Stimulated activated memory B cell treated with anti-CD40 and anti-IgM and Interleukin-4, amounts not matched to agents 10 μg/mL and 1 μg/mL and 100 μg/mL, for 72 hours (primary cell): ENCODE measurements at regions not wholly inside any gene's neighbourhood (a gene's known extent, or its start where the extent isn't known, plus 50 kb on each side); places are given as distances from the start of the nearest gene placed in this dataset.

Source experiments
- ATAC-seq: fragments of 150-1000 bp; cut with Tn5 transposase; 2 replicates; pipeline ENCODE4 v1.10.0; 2021
- H3K27ac Mint-ChIP-seq: one replicate; pipeline ENCODE4 v1.8.0; 2022; ENCODE audit warnings: mild to moderate bottlenecking, mixed read lengths
- H3K27me3 Mint-ChIP-seq: one replicate; pipeline ENCODE4 v1.8.0; 2022; ENCODE audit warnings: mixed read lengths
- H3K36me3 Mint-ChIP-seq: one replicate; pipeline ENCODE4 v1.8.0; 2022; ENCODE audit warnings: mixed read lengths
- H3K4me1 Mint-ChIP-seq: one replicate; pipeline ENCODE4 v1.8.0; 2022; ENCODE audit warnings: mixed read lengths
- H3K4me3 Mint-ChIP-seq: one replicate; pipeline ENCODE4 v1.8.0; 2022; ENCODE audit warnings: mild to moderate bottlenecking, moderate library complexity, mixed read lengths
- H3K9me3 Mint-ChIP-seq: one replicate; pipeline ENCODE4 v1.8.0; 2022; ENCODE audit warnings: mixed read lengths

DNA sequence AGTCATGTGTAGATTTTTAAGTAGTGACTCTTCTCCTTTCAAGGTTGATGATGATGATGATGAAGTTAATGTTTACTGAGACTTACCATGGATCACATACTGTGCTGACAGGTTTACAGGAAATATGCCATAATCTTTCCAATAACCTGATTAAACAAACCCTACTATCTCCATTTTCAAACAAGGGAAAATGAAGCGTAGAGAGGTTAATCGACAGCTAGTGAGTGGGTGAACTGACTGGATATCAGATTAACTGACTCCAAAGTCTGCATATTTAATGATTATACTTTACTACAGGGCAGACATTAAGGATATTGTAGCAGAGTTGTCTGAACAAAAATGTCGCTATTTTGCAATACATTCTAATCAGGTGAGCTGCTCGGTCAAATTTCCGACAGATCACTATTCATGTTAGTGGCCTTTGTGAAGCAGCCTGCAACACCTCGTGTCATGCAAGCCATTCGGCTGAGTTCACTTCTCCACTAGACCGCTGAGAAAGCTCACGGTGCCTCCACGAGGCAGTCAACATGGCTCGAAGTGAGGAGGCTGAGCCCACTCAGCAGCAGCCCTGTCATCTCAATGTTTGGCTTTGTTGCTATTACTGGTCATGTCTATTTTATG lies 264.2 kb downstream of the NFKBIZ start:
- peak overlapping the region; percentile 22 for H3K27ac Mint-ChIP-seq
- no peaks in the 10 kb centered on the region for H3K36me3 Mint-ChIP-seq
- H3K4me3 Mint-ChIP-seq = no peak overlapping the region
- no peak for ATAC-seq
- peaks cover 2% of the 10 kb centered on the region for H3K9me3 Mint-ChIP-seq
- no peaks in the 10 kb centered on the region for H3K4me1 Mint-ChIP-seq
- no peaks in the 10 kb centered on the region for H3K27me3 Mint-ChIP-seq

DNA sequence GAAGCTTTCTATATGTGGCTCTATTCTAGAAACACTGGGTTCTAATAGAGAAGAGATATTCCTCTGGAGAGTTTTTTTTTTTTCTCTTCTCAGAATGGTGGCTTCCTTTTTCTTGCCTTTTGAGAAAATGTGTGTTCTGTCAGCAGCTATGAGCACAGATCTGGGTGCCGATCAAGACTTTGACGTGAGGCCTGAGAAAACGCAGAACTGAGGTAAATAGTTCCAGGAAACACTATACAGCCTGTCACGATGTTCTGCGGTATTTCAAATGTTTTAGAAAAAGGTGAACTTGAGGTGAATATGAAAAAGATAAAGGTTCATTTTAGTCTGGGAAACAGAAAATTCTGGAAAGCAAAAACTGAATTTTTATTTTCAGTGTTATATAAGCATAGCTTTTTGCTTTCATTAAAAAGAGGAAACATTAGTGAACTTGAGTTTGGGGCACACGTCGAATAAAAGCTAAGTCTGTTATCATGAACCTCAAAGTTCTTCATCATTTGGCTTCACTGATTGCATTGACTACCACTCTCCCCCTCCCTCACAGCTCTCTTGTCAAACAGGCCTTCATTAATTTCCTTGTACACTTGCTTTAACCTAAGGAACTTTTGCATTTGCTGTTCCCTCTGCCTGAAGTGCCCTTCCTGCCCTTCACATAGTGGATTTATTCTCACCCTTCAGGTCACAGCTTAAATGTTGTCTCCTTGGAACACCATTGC lies 265.1 kb downstream of the NFKBIZ start:
- H3K27ac Mint-ChIP-seq = peak overlapping the region; percentile 5
- ATAC-seq = no peak
- no peaks in the 10 kb centered on the region for H3K36me3 Mint-ChIP-seq
- peaks cover 2% of the 10 kb centered on the region for H3K9me3 Mint-ChIP-seq
- no peaks in the 10 kb centered on the region for H3K4me1 Mint-ChIP-seq
- H3K4me3 Mint-ChIP-seq = no peak overlapping the region
- no peaks in the 10 kb centered on the region for H3K27me3 Mint-ChIP-seq

DNA sequence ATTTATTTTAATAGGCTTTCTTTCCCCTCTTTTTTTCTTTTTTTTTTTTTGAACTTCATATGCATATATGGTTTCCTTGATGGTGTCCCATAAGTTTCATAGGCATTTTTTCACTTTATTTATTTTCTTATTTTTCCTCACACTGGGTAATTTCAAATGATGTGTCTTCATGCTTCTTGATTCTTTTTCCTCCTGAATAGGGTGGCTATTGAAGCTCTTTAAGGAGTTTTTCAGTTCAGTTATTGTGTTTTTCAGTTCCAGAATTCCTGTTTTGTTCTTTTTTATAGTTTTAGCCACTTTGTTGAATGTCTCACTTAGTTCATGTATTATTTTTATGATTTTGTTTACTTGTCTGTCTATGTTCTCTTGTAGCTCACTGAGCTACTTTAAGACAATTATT lies 273.2 kb downstream of the NFKBIZ start:
- H3K9me3 Mint-ChIP-seq = peaks cover 19% of the 10 kb centered on the region
- H3K27ac Mint-ChIP-seq = no peak overlapping the region
- peaks cover 19% of the 10 kb centered on the region for H3K36me3 Mint-ChIP-seq
- no peaks in the 10 kb centered on the region for H3K4me1 Mint-ChIP-seq
- H3K27me3 Mint-ChIP-seq = no peaks in the 10 kb centered on the region
- no peak overlapping the region for H3K4me3 Mint-ChIP-seq
- ATAC-seq = no peak

DNA sequence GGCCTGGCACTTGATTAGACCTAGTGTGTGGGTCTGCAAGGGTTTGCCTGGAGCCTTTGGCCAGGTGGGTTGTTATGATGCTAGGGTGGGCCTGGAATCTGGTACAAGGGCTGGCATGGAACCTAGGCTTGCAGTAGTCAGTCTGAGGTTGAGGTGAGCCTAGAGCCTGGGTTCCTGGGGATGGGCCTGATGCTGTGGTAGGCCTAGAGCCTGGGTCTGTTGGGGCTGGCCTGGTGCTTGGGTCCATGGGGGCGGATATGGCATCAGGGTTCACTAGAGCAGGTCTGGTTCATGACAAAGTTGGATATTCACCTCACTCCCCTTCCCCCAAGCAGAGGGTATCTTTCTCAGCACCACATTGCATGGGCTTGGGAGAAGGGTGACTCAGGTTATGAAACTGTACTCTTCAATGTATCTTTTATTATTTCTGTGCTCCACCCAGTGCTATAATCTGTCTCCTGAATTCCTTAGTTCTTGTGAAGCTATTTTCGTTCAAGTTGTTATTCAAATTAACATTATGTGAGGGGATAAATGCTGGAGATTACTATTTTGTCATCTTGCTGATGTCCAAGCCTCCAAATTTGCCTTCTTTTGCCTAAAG lies 274.4 kb downstream of the NFKBIZ start:
- peaks cover 19% of the 10 kb centered on the region for H3K36me3 Mint-ChIP-seq
- peaks cover 19% of the 10 kb centered on the region for H3K9me3 Mint-ChIP-seq
- ATAC-seq = no peak
- H3K4me3 Mint-ChIP-seq = no peak overlapping the region
- H3K27me3 Mint-ChIP-seq = no peaks in the 10 kb centered on the region
- no peaks in the 10 kb centered on the region for H3K4me1 Mint-ChIP-seq
- H3K27ac Mint-ChIP-seq = no peak overlapping the region

DNA sequence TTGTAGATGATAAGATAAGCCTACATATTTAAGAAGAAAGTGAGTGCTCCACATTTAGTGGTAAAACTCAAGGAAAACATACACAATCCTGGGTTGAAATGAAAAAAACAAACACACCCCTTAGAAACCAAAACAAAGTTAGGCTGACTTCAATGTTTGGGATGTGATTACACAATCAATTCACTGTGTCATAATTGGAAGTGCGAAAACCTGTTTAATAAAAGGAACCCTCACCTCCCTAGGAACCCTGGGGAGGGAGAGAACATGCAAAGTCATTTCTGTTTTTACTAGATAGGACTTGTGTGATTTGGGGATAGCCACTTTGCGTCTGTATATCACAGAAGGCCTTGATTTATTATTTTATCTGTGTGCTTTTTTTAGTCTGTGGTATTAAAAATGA lies 275.0 kb downstream of the NFKBIZ start:
- no peaks in the 10 kb centered on the region for H3K4me1 Mint-ChIP-seq

DNA sequence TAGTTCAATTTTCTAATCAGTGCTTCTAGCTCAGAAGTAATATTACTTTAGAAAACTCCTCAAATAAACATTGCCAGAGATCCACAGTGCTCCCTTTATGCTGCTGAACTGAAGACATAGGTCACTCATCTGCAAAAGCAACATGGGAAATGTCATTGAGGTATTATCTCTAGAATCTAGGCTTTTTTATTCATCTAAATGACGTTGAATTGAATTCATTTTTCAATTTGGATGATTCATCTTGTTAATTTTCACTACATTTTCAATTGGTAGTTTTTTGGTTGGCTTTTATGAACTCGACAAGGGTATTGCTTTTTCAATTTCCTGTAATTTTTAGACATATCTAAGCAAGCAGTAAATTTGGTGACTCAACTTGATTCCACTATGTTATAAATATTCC lies 275.4 kb downstream of the NFKBIZ start:
- no peak for ATAC-seq
- H3K9me3 Mint-ChIP-seq = peaks cover 19% of the 10 kb centered on the region
- peaks cover 19% of the 10 kb centered on the region for H3K36me3 Mint-ChIP-seq
- H3K4me3 Mint-ChIP-seq = no peak overlapping the region
- no peaks in the 10 kb centered on the region for H3K27me3 Mint-ChIP-seq
- H3K27ac Mint-ChIP-seq = no peak overlapping the region
- H3K4me1 Mint-ChIP-seq = no peaks in the 10 kb centered on the region

More for the DNA sequence above, 275.0 kb downstream of the NFKBIZ start:
- Mint-ChIP-seq H3K27ac (no peak overlapping the region), H3K36me3 (peaks cover 19% of the 10 kb centered on the region), H3K4me3 (no peak overlapping the region), H3K9me3 (peaks cover 19% of the 10 kb centered on the region), H3K27me3 (no peaks in the 10 kb centered on the region)
- ATAC-seq = no peak

DNA sequence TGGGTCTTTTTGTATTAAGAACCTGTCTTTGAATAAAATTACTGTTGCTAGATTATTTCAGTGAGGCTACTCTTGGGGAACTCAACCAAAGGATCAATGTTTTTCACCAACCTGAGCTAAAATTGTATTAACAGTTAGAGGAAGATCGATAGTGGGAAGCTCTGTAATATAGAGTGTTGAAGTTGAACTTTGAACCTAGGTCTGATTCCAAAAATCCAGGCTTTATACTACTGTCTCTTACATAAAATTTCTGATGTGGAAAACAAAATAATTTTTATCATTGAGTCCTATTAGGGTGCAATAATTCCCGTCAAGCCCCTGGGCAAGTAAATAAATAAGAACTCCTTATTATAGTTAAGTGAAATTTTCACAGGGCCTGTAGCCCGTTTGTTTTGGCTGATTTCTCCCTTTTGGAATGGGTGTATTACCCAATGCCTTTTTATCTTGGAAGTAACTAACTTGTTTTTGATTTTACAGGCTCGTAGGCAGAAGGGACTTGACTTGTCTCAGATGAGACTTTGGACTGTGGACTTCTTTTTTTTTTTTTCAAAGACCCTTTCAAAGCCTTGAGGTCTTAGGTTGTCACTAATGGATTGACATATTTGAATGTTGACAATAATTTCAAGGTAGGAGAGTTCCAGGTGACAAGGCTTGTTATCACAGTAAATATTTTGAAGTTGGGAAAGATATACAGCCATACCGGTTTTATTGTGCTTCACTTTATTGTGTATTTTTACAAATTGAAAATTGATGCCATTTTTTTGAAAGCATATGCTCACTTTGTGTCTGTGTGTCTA lies 276.1 kb downstream of the NFKBIZ start:
- Mint-ChIP-seq H3K27ac (no peak overlapping the region), H3K36me3 (peaks cover 19% of the 10 kb centered on the region), H3K9me3 (peaks cover 19% of the 10 kb centered on the region), H3K4me1 (peaks cover 7% of the 10 kb centered on the region), H3K4me3 (no peak overlapping the region), H3K27me3 (no peaks in the 10 kb centered on the region)
- no peak for ATAC-seq

DNA sequence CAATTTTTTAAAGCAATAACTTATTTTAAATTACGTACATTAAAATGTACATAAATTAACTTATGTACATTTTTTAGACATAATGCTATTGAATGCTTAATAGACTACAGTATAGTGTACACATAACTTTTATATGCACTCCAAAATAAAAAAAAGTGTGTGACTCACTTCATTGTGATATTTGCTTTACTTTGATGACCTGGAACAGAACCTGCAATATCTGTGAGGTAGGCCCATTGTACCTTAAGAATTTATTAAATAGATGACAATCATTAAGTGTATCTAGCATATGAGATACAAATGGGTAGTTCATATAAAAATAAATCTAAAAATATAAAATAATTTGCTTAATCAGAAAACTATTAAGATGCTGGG lies 276.7 kb downstream of the NFKBIZ start:
- H3K9me3 Mint-ChIP-seq = peaks cover 19% of the 10 kb centered on the region
- no peak for ATAC-seq
- no peak overlapping the region for H3K4me3 Mint-ChIP-seq
- peaks cover 12% of the 10 kb centered on the region for H3K4me1 Mint-ChIP-seq
- no peaks in the 10 kb centered on the region for H3K27me3 Mint-ChIP-seq
- no peak overlapping the region for H3K27ac Mint-ChIP-seq
- peaks cover 19% of the 10 kb centered on the region for H3K36me3 Mint-ChIP-seq

DNA sequence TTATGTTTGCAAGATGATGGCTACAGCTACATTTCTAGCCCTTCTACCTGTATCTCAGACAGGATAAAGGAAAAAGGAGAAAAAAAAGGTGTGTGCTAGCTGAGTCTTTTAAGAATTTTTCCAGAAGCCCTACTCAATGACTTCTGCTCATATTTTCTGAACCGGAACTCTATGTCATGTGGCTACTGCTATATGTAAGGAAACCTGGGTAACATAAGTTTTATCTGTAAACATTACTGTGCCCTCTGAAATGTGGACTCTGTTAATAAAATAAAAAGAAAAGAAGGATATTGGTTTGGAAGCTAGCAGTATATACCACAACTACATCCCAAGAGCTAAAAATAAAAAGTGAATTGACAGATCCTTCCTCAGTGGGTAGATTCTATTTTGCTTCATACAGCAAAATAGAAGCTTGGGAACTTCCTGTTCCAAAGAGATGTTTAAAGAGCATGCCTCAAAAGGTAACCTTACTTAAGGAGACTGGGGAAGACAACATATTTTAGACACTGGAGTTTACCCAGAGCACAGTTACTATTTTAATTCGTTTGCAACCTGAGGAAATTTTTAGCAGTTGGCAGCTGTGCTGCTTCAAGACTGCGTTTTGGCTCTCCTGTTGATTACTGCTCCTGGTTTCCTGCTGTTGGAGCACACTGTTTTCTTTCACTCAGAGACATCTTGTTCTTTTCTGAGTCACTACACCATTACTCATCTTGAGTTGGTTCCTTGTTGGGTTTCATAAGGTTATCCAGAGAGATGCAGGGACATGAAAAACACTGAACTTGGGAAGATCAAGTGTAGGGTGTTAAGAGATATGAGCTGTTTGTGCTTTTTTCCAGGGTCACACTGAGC lies 280.7 kb downstream of the NFKBIZ start:
- H3K27me3 Mint-ChIP-seq = no peaks in the 10 kb centered on the region
- H3K4me3 Mint-ChIP-seq = no peak overlapping the region
- H3K4me1 Mint-ChIP-seq = peaks cover 14% of the 10 kb centered on the region
- H3K9me3 Mint-ChIP-seq = no peaks in the 10 kb centered on the region
- peak overlapping the region; percentile 59 for H3K27ac Mint-ChIP-seq
- H3K36me3 Mint-ChIP-seq = no peaks in the 10 kb centered on the region
- peak; percentile 47 for ATAC-seq

DNA sequence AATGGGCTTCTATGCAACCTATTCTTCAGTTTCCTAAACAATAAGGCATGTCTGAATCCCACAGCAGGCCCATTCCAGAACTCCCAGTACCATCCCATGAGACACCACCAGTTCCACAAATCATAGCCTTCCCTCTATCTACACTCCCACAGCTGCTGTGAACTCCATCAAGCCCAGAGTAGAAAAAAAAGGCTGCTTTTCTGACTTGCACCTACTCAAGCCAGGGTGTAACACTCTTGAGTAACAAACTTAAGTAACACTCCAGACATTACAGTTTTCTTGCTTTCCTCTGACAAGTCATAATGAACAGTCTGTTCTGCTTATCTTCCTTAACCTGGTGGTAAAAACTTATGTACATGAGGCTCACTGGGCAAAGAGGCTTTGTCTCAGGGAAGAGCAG lies 283.1 kb downstream of the NFKBIZ start:
- Mint-ChIP-seq H3K4me1 (peaks cover 26% of the 10 kb centered on the region), H3K27ac (peak overlapping the region; percentile 32), H3K4me3 (no peak overlapping the region), H3K27me3 (no peaks in the 10 kb centered on the region), H3K9me3 (no peaks in the 10 kb centered on the region), H3K36me3 (no peaks in the 10 kb centered on the region)
- no peak for ATAC-seq

DNA sequence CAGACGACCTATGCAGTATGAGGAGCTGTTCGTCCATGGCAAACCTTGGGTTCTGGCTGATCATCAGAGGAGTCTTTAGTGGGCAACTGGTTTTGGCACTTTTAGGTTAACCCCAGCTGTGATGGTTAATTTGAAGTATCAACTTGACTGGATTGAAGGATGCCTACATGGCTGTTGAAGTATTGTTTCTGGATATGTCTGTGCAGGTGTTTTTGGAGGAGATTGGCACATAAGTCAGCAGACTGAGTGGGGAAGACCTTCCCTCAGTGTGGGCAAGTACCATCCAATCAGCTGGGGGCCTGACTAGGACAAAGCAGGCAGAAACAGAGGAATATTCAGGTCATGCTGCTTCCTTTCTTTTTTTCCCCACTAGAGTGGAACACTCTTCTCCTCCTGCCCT lies 284.1 kb downstream of the NFKBIZ start:
- no peaks in the 10 kb centered on the region for H3K9me3 Mint-ChIP-seq
- no peak overlapping the region for H3K27ac Mint-ChIP-seq
- peaks cover 26% of the 10 kb centered on the region for H3K4me1 Mint-ChIP-seq
- no peak for ATAC-seq
- no peaks in the 10 kb centered on the region for H3K27me3 Mint-ChIP-seq
- H3K4me3 Mint-ChIP-seq = no peak overlapping the region
- no peaks in the 10 kb centered on the region for H3K36me3 Mint-ChIP-seq

DNA sequence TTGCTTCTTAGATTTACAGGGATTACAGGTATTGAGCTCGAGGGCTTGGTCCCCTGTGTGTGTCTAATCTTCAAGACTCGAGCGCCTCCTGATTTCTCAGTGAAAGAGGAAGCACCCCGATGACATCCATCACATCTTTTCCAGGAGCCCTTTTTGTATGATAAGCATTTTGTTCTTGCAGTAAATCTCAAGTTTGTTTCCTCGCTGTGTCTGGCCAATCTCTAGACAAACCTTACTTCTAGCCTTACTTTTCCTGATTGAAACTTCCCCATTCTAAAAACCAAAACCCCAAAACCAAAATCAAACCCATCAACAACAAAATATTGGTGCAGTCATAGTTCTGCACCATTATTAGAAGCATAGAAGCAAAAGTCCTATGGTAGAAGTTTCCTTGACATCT lies 286.0 kb downstream of the NFKBIZ start:
- H3K27ac Mint-ChIP-seq = peak overlapping the region; percentile 5

DNA sequence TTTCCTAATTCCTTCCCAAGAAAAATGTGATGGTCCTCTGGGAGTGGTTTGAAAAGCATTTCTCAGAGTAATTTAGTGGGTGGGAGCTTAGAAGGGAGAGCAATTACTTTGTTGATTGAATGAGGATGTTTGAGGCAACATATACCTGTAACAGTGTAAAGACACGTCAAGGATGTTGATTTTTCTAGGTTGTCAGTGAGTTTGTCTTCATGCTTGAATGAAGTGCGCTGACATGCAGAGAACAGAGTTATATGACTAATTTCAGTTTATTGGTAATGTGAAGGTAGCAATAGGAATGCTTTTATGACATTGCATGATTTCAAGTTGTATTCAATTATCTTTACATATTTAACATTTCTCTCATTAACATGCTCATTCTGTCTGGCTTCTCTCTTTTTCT lies 286.9 kb downstream of the NFKBIZ start:
- H3K27ac Mint-ChIP-seq = no peak overlapping the region
- H3K27me3 Mint-ChIP-seq = no peaks in the 10 kb centered on the region
- no peak for ATAC-seq
- peaks cover 18% of the 10 kb centered on the region for H3K4me1 Mint-ChIP-seq
- H3K36me3 Mint-ChIP-seq = no peaks in the 10 kb centered on the region
- no peaks in the 10 kb centered on the region for H3K9me3 Mint-ChIP-seq
- H3K4me3 Mint-ChIP-seq = no peak overlapping the region

More for the DNA sequence above, 286.0 kb downstream of the NFKBIZ start:
- Mint-ChIP-seq H3K4me1 (peaks cover 24% of the 10 kb centered on the region), H3K27me3 (no peaks in the 10 kb centered on the region), H3K9me3 (no peaks in the 10 kb centered on the region), H3K4me3 (no peak overlapping the region), H3K36me3 (no peaks in the 10 kb centered on the region)
- ATAC-seq = no peak

DNA sequence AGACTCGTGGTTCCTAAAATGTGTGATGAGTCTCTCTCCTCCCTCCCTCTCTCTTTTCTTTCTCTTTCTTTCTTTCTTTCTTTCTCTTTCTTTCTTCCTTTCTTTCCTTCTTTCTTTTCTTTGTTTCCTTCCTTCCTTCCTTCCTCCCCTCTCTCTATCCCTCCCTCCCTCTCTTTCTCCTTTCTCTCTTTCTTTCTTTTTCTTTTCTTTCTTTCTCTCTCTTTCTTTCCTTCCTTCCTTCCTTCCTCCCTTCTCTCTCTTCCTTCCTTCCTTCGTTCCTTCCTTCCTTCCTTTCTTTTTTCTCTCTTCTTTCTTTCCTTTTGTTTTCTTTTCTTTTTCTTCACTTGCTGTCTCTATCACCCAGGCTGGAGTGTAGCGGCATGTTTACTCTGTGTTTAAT lies 290.8 kb downstream of the NFKBIZ start:
- Mint-ChIP-seq H3K4me1 (peaks cover 17% of the 10 kb centered on the region), H3K36me3 (no peaks in the 10 kb centered on the region), H3K27me3 (no peaks in the 10 kb centered on the region), H3K4me3 (no peak overlapping the region), H3K27ac (no peak overlapping the region), H3K9me3 (no peaks in the 10 kb centered on the region)
- ATAC-seq = no peak
